DOHH2 (cell line): ENCODE measurements at regions not wholly inside any gene's neighbourhood (a gene's known extent, or its start where the extent isn't known, plus 50 kb on each side); places are given as distances from the start of the nearest gene placed in this dataset.

Source experiments
- EZH2phosphoT487 ChIP-seq: fragments of 200-600 bp; sonication (generic); IDR thresholded peaks from 2 replicates; pipeline ENCODE4 v1.6.1; 2017; ENCODE audit warnings: borderline replicate concordance, mild to moderate bottlenecking, antibody characterized with exemption, low read length, moderate library complexity, mixed read lengths
- TF ChIP-seq, protein P1 (sequence below): fragments of 200-600 bp; sonication (generic); IDR thresholded peaks from one replicate; pipeline ENCODE4 v1.5.1; 2014; ENCODE audit warnings: antibody characterized with exemption, mild to moderate bottlenecking, low read depth, low read length; ENCODE audit not compliant: poor library complexity, severe bottlenecking

GRCh38 chr6:139475646-139476045 lies 101.2 kb upstream of the CITED2 start:
- TF ChIP-seq, protein P1, sequence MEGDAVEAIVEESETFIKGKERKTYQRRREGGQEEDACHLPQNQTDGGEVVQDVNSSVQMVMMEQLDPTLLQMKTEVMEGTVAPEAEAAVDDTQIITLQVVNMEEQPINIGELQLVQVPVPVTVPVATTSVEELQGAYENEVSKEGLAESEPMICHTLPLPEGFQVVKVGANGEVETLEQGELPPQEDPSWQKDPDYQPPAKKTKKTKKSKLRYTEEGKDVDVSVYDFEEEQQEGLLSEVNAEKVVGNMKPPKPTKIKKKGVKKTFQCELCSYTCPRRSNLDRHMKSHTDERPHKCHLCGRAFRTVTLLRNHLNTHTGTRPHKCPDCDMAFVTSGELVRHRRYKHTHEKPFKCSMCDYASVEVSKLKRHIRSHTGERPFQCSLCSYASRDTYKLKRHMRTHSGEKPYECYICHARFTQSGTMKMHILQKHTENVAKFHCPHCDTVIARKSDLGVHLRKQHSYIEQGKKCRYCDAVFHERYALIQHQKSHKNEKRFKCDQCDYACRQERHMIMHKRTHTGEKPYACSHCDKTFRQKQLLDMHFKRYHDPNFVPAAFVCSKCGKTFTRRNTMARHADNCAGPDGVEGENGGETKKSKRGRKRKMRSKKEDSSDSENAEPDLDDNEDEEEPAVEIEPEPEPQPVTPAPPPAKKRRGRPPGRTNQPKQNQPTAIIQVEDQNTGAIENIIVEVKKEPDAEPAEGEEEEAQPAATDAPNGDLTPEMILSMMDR, result no peak
- no peak for TF ChIP-seq EZH2phosphoT487
